H1 (cell line): ENCODE measurements at regions not wholly inside any gene's neighbourhood (a gene's known extent, or its start where the extent isn't known, plus 50 kb on each side); places are given as distances from the start of the nearest gene placed in this dataset.

Experiments used
- EZH2 ChIP-seq: fragments of 200-600 bp; sonication (generic); IDR thresholded peaks from 2 replicates; pipeline ENCODE4 v1.7.1; 2012; ENCODE audit warnings: low read depth, mild to moderate bottlenecking, moderate library complexity, low read length, inconsistent platforms; ENCODE audit not compliant: severe bottlenecking
- GTF2F1 ChIP-seq: IDR thresholded peaks from 2 replicates; pipeline ENCODE4 v1.6.1; 2012; ENCODE audit warnings: low read depth, low read length, improper control_type of control experiment, borderline replicate concordance
- JUND ChIP-seq: IDR thresholded peaks from 2 replicates; pipeline ENCODE4 v1.6.1; 2011; ENCODE audit warnings: mild to moderate bottlenecking, improper control_type of control experiment, low read length
- KDM1A ChIP-seq: fragments of 200-600, 300-600 bp; sonication (generic); IDR thresholded peaks from 2 replicates; pipeline ENCODE4 v1.7.1; 2016; ENCODE audit warnings: mild to moderate bottlenecking, low read length, borderline replicate concordance
- SRF ChIP-seq: IDR thresholded peaks from 2 replicates; pipeline ENCODE4 v1.6.1; 2011; ENCODE audit warnings: mild to moderate bottlenecking, low read depth, low read length, moderate library complexity
- SUZ12 ChIP-seq: fragments of 200-600 bp; sonication (generic); IDR thresholded peaks from 2 replicates; pipeline ENCODE4 v1.6.1; 2012; ENCODE audit warnings: mild to moderate bottlenecking, inconsistent platforms, low read length, moderate library complexity, mixed read lengths
- TF ChIP-seq, protein P1 (sequence below): IDR thresholded peaks from 2 replicates; pipeline ENCODE4 v1.6.1; 2012; ENCODE audit warnings: inconsistent platforms

DNA sequence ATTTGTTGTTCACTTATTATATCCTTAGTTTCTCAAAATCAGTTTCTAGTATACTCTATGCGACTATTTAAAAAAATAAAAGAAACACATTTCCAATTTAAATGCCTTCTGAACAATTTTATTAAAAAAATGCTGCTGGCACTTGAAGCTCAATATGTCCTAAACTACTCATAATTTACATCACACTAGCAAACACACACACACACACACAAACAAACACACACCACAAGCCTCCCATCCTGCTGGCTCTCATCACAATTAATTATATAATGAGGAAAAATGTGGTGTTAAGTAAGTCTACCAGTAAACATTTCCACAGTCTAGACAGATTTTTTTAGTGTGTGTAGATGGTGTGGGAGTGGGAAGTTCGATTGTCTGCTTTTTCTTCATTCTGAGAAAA is 350.3 kb downstream of the AASDHPPT start (continued):
- TF ChIP-seq EZH2 (no peak), GTF2F1 (no peak), KDM1A (no peak), JUND (no peak), SUZ12 (no peak), SRF (no peak)
- TF ChIP-seq, protein P1, sequence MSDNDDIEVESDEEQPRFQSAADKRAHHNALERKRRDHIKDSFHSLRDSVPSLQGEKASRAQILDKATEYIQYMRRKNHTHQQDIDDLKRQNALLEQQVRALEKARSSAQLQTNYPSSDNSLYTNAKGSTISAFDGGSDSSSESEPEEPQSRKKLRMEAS: no peak
